MG63 (cell line): ENCODE measurements at regions not wholly inside any gene's neighbourhood (a gene's known extent, or its start where the extent isn't known, plus 50 kb on each side); places are given as distances from the start of the nearest gene placed in this dataset.

Experiments used
- DNase-seq: peaks from one replicate; pipeline ENCODE4 v3.0.0-alpha.2; 2020
- H3K27me3 ChIP-seq: fragments of 250-450 bp; sonication (Bioruptor Pico); 2 replicates; pipeline ENCODE4 v1.5.1; 2020; ENCODE audit warnings: mild to moderate bottlenecking, moderate library complexity
- H3K36me3 ChIP-seq: fragments of 250-450 bp; sonication (Bioruptor Pico); 2 replicates; pipeline ENCODE4 v1.5.1; 2020; ENCODE audit warnings: mild to moderate bottlenecking, moderate library complexity
- H3K4me3 ChIP-seq: fragments of 250-450 bp; sonication (Bioruptor Pico); 2 replicates; pipeline ENCODE4 v1.5.1; 2020; ENCODE audit warnings: mild to moderate bottlenecking, moderate library complexity
- H3K9me3 ChIP-seq: fragments of 250-450 bp; sonication (Bioruptor Pico); 2 replicates; pipeline ENCODE4 v1.5.1; 2020; ENCODE audit warnings: mild to moderate bottlenecking, moderate library complexity

- Histone ChIP-seq H3K27me3 (peaks cover 2% of the 10 kb centered on the region), H3K9me3 (no peaks in the 10 kb centered on the region), H3K4me3 (no peak overlapping the region), H3K36me3 (no peaks in the 10 kb centered on the region)
- no peak for DNase-seq
These were observed 286.1 kb downstream of the IRF8 start for GRCh38 chr16:86185089-86185488.

GRCh38 chr16:86186313-86186712 lies 287.4 kb downstream of the IRF8 start:
- H3K27me3 ChIP-seq: peaks cover 2% of the 10 kb centered on the region
- DNase-seq: no peak
- H3K36me3 ChIP-seq: no peaks in the 10 kb centered on the region
- no peaks in the 10 kb centered on the region for H3K9me3 ChIP-seq
- H3K4me3 ChIP-seq: no peak overlapping the region

DNA sequence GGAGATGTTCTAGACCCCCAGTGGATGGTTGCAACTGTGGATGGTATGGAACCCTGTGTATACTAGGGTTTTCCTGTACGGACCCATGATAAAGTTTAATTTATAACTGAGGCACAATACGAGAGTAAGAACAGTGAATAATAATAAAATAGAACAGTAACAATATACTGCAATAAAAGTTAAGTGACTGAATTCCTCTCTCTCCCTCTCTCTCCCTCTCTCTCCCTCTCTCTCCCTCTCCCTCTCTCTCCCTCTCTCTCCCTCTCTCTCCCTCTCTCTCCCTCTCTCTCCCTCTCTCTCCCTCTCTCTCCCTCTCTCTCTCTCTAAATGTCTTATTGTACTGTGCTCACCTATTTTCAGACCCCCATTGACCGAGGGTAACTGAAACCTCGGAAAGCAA lies 291.0 kb downstream of the IRF8 start:
- H3K9me3 ChIP-seq: no peaks in the 10 kb centered on the region
- DNase-seq: no peak
- no peaks in the 10 kb centered on the region for H3K36me3 ChIP-seq
- peaks cover 2% of the 10 kb centered on the region for H3K27me3 ChIP-seq
- no peak overlapping the region for H3K4me3 ChIP-seq

- Histone ChIP-seq H3K36me3 (no peaks in the 10 kb centered on the region), H3K27me3 (peaks cover 2% of the 10 kb centered on the region), H3K4me3 (no peak overlapping the region), H3K9me3 (no peaks in the 10 kb centered on the region)
- DNase-seq: no peak
These were observed 292.7 kb downstream of the IRF8 start for GRCh38 chr16:86191663-86192062.

DNA sequence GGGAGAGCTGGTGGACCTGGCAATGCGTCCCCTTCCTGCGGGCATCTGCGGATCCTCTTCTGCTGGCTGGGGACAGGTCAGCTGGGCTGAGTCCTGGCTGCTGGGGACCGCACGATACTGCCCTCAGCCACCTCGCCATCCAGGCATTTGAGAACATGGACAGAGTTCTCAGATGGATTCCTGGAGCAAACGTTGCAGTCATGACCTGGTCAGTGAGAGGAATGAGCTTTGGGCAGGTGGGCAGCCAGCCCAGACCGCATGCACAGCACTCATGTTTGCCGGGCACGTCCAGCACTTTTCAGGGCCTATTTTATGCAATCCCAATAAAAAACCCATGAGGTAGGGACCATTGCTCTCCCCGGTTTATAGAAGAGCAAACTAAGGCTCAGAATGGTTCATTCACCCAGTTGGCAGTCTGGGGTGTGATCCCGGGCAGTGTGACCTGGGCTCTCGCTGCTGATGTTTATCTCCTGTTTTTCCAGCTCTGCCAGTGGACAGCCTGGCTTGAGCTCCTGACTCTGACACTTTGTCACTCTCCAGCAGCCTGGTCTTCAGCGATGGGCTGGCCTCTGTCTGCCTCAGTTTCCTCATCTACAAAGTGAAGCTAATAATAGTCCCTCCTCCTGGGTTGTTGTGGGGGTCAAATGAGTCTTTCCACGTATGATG lies 294.7 kb downstream of the IRF8 start:
- DNase-seq: no peak
- no peaks in the 10 kb centered on the region for H3K9me3 ChIP-seq
- no peak overlapping the region for H3K4me3 ChIP-seq
- no peaks in the 10 kb centered on the region for H3K36me3 ChIP-seq
- H3K27me3 ChIP-seq: peaks cover under 1% of the 10 kb centered on the region; the same call in 1 of the 2 replicates

GRCh38 chr16:86195863-86196630 lies 297.1 kb downstream of the IRF8 start:
- H3K36me3 ChIP-seq: no peaks in the 10 kb centered on the region
- DNase-seq: no peak
- peaks cover 10% of the 10 kb centered on the region; the same call in 1 of the 2 replicates for H3K27me3 ChIP-seq
- no peak overlapping the region for H3K4me3 ChIP-seq
- no peaks in the 10 kb centered on the region for H3K9me3 ChIP-seq

DNA sequence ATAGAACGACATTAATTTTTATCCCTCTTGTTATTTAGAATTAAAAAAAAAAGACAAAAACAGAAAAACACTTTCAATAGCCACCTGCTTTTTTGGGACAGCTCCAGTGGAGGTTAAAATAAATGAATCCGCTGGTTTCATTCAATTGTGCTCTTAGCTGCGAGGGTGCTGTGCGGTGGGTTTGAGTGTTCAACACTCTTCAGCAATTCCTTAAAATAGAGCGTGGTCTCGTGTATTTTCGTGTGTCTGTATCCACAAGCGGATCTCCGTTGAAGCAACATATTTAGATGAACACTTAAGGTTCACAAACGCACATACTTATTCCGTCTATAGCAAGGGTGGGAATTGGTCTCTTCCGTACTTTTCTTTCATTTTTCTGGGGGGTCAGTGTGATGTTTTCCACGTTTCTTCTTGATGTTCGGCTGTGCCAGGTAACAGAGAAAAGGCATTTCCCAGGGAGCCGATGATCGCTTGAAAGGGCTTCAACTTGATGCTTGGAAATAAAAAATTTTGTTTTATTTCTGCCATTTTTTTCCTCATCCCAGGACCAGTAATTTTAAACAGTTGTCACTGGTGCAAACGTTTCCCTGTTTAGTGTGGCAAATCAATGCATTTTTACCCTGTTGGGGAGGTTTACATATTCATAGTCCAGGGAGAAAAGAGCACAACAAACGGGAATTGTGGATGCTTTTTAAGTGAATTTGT lies 297.9 kb downstream of the IRF8 start:
- H3K27me3 ChIP-seq: peaks cover 10% of the 10 kb centered on the region; the same call in 1 of the 2 replicates
- H3K4me3 ChIP-seq: no peak overlapping the region
- H3K9me3 ChIP-seq: no peaks in the 10 kb centered on the region
- no peaks in the 10 kb centered on the region for H3K36me3 ChIP-seq
- DNase-seq: no peak

- H3K9me3 ChIP-seq: no peaks in the 10 kb centered on the region
- H3K36me3 ChIP-seq: no peaks in the 10 kb centered on the region
- peaks cover 10% of the 10 kb centered on the region; the same call in 1 of the 2 replicates for H3K27me3 ChIP-seq
- no peak overlapping the region for H3K4me3 ChIP-seq
- DNase-seq: no peak
These were observed 299.5 kb downstream of the IRF8 start for GRCh38 chr16:86198206-86199118.

- Histone ChIP-seq H3K27me3 (peaks cover 10% of the 10 kb centered on the region; the same call in 1 of the 2 replicates), H3K4me3 (no peak overlapping the region), H3K9me3 (no peaks in the 10 kb centered on the region), H3K36me3 (no peaks in the 10 kb centered on the region)
- no peak for DNase-seq
These were observed 300.2 kb downstream of the IRF8 start for GRCh38 chr16:86199182-86199581.

DNA sequence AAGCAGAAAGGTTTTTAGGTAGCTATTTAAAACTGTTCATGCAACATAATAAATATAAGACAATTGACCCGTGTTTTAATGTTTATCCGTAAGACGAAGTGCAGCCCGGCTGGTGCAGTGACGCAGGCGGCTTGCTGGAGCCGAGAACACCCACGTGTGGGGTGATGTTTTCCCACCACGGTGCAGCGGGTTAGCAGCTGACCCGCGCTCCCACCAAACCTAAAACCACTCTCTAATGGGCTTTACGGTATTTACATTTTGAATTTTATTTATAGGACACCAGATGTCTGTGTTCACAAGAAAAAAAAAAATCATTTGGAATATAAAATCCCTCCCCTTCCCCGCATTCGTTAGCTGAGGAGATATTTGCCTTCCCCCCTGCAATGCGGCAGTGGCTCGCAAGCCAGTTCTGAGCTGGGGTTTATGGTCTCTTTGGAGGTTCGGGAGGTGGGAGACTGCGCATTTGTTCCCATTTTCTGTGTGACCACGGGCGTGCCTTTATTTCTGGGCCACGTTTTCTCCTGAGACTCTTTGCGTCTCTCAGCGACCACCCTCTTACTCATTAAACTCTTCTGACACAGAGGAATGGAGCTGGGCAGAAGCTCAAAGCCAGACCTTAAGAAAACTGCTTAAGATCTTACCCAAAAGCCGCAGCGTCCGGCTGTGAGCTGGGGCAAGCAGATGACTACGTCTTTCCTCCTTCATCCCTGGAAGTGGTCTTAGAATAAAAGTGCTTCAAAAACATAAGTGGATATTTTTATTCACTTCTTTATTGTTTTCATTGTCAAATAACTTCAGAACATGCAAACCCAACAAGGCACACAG lies 301.1 kb downstream of the IRF8 start:
- no peaks in the 10 kb centered on the region for H3K36me3 ChIP-seq
- DNase-seq: no peak
- peaks cover 10% of the 10 kb centered on the region; the same call in 1 of the 2 replicates for H3K27me3 ChIP-seq
- H3K9me3 ChIP-seq: no peaks in the 10 kb centered on the region
- no peak overlapping the region for H3K4me3 ChIP-seq

GRCh38 chr16:86200722-86201121 lies 301.8 kb downstream of the IRF8 start:
- Histone ChIP-seq H3K4me3 (no peak overlapping the region), H3K27me3 (peaks cover 10% of the 10 kb centered on the region; the same call in 1 of the 2 replicates), H3K9me3 (no peaks in the 10 kb centered on the region), H3K36me3 (no peaks in the 10 kb centered on the region)
- DNase-seq: no peak

- no peak for DNase-seq
- Histone ChIP-seq H3K27me3 (peaks cover 10% of the 10 kb centered on the region; the same call in 1 of the 2 replicates), H3K4me3 (no peak overlapping the region), H3K36me3 (no peaks in the 10 kb centered on the region), H3K9me3 (no peaks in the 10 kb centered on the region)
These were observed 302.8 kb downstream of the IRF8 start for GRCh38 chr16:86201746-86202145.

DNA sequence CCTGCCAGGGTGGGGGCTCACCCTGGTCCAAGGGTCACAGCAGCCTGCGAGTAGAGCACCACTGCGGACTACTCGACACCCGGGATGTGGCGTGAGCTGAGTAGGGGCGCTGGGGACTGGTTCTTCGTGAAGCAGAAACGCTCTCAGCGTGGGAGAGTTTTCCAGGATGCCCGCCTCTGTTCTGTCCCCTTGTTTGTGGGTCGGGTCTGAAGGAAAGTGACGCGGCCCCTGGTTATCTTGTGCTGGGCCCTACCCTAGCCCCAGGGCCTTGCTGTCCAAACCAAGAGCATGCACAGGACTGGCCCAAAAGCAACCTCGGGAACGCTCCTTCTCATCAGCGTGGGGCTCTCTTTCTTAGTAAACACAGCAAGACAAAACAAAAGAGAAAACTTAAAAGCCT lies 303.3 kb downstream of the IRF8 start:
- H3K36me3 ChIP-seq: no peaks in the 10 kb centered on the region
- peaks cover 10% of the 10 kb centered on the region; the same call in 1 of the 2 replicates for H3K27me3 ChIP-seq
- no peaks in the 10 kb centered on the region for H3K9me3 ChIP-seq
- DNase-seq: no peak
- no peak overlapping the region for H3K4me3 ChIP-seq

DNA sequence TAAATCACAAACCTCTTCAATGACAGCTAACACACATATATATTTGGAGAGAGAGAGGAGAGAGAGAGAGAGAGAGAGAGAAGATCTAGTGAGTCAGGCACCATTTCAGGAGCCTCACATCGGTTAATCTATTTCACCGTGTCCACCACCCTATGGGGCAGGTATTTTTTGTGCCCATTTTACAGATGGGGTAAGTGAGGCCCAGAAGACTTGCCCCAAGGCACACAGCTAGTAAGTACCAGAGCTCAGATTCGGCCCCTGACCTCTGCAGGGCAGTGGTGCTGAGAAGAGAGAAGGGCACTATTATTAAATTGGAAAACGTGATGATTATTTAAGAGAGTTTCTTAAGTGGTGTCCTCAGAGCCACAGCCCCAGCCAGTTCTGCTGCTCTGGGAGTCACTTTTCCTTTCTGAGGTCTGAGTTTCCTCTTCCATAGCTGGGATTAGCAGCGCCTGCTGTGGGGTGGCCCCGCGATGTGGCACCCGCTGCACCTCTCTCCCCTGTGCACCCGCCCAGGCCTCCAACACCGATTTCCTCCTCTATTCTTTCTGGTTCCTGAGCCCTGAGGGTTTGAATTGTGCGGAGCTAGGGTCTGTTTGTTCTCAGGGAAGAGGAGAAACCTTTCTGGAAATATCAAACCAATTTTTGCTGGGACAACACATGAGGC lies 303.9 kb downstream of the IRF8 start:
- no peaks in the 10 kb centered on the region for H3K36me3 ChIP-seq
- H3K9me3 ChIP-seq: no peaks in the 10 kb centered on the region
- no peak for DNase-seq
- H3K27me3 ChIP-seq: peaks cover 10% of the 10 kb centered on the region; the same call in 1 of the 2 replicates
- no peak overlapping the region for H3K4me3 ChIP-seq
